Fibroblast of skin of right quadriceps (primary cell): ENCODE measurements at regions not wholly inside any gene's neighbourhood (a gene's known extent, or its start where the extent isn't known, plus 50 kb on each side); places are given as distances from the start of the nearest gene placed in this dataset.
A peak's percentile ranks its signal among the peaks of the same experiment; 100 is the strongest.
"Not testable (repeated sequence)": the region's sequence is repeated elsewhere in the genome, so short reads cannot be mapped to it uniquely, and the experiment has no call there.

Source experiments
- DNase-seq: peaks from one replicate; pipeline ENCODE4 v3.0.0-alpha.2; 2013

DNA sequence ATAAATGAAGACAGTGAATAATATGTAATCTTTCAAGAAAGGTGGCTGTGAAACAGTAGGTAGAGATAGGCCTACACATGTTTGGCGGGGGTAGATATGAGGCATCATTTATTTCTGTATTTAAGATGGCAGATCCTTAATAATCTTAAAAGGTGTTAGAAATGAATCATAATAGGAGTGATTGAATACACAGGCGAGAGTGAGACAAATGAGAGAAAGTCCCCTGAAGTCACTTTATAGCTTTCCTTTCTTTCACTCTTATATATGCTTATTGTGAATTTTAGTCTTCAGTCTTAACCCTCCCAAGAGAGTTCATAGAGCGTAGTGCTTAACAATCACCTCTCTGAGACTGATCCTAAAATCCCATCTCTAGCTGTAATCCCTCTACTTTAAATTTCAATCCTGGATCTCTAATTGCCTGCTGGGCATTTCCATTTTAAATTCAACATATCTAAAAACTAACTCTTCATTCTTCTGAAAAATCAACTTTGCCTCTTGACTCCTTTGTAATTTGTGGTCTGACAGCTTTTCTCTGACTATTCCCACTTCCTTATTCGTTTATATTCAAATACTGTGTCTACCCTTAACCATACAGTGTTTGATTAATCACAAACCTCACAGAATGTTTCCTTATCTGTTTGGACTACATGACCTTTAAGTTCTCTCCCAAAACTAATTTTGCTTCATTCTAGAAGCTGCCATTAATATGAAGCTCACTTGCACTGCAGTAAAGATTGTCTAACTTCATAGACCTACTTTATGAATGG, 463.7 kb upstream of the FSIP2 start:
- DNase-seq, result no peak

DNA sequence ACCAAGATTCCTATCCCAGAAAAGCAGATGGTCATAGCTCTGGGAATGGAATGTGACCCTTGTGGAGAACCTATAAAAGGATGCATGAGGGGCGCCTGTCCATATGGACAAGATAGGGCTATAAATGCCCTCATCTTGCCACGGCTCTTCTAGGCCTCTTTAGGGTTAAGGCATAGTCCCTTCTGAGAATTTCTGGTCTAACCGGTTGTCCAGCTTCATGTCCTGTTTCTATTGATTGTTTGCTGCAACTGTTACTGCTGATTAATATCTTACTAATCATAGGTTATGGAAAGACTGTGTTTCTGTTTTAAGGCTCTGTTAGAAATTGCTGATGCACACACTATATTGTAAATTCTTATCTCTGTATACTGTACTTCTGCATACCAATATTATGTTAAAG, 462.6 kb upstream of the FSIP2 start:
- not testable (repeated sequence) for DNase-seq

DNA sequence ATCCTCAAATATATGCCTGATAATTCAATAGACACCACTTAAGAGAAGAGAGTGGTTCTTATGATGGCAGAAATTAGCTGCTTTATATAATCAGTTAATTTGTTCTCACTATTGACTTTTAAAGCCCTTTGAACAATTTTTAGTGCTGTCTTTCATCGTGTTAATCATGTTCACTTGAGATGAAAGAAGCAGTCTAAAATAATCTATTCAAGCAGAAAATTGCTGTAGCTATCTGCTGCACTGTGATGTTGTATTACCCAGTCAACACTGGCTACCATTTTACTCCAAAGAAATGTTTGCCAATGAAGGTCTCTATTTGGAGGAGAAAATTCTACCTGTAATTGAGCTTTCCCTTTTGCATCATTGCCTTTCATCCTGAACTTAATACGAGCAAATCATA, 459.8 kb upstream of the FSIP2 start:
- no peak for DNase-seq

DNA sequence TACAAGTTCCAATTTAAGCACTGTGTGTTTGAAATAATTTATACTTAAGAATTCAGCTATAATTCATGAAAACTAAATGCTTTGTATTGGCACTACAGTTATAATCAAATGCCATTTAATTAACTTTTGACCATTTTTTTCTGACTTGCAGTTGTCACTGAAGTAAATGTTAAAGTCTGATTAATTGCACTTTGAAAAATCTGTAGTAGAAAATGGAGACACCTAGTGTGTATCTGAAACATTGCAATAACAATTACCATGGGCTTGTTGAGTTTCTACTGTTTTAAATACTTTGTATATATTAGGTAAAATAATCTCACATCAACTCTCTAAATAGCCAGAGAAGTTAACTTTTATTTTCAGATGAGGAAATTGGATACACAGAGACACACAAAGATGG, 458.6 kb upstream of the FSIP2 start:
- no peak for DNase-seq

DNA sequence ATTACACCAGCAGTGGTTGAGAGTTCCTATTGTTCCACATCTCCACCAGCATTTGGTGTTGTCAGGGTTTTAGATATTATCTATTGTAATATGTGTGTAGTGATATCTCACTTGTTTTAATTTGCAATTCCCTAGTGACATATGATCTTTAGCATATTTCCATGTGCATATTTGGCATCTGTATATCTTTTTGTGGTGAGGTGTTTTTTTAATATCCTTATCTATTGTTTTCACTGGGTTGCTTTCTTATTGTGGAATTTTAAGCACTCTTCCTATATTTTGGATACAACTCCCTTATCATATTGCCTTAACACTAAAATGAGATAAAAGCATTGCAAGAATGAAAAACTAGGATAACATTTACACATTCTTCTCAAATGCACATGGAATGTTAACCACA, 453.9 kb upstream of the FSIP2 start:
- no peak for DNase-seq

DNA sequence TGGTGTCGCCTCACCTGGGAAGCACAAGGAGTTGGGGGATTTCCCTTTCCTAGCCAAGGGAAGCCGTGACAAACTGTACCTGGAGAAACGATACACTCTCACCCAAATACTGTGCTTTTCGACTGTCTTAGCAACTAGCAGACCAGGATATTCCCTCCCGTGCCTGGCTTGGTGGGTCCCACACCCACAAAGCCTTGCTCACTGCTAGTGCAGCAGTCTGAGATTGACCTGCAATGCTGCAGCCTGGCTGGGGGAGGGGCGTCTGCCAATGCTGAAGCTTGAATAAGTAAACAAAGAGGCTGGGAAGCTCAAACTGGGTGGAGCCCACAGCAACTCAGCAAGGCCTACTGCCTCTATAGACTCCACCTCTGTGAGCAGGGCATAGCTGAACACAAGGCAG, 448.6 kb upstream of the FSIP2 start:
- DNase-seq, result not testable (repeated sequence)

DNA sequence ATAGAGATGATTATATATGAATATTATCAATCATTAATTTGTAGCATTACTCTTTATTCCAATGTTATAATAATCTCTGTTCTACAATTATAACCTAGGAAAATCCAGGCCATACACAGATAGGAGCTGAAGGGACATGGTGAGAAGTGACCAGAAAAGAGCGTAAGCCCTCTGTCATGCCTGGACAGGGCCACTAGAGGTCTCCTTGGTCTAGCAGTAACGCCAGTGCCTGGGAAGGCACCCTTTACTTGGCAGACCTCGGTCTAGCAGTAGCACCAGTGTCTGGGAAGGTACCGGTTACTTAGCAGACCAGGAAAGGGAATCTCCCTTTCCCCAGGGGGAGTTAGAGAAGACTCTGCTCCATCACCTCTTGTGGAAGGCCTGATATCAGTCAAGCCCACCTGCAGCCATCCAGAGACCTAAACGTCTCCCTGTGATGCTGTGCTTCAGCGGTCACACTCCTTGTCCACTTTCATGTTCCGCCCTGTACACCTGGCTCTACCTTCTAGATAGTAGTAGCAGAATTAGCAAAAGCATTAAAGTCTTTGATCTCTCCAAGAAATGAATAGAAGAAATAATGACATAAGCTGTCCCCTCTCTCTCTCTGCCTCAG, 447.5 kb upstream of the FSIP2 start:
- peak; percentile 36 for DNase-seq

DNA sequence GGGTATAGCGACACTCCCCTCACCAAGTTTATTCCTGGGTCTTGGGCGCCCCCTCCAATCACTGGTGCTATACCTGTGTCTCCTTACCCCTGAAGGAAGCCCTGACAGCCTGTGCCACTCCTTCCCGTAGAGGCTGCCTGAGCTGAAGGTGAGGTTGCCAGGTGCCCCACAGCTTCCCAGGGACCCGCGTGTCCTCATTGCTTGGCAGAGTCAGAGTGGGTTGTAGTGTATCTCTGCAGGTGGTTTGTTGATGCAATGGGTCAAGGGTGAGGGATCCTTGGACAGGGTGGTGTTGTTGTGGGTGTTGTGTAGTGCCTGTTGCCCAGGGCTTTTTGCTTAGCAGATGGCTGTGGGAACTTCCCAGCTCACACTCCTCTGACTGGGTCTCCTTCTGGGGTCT, 438.7 kb upstream of the FSIP2 start:
- DNase-seq, result no peak

DNA sequence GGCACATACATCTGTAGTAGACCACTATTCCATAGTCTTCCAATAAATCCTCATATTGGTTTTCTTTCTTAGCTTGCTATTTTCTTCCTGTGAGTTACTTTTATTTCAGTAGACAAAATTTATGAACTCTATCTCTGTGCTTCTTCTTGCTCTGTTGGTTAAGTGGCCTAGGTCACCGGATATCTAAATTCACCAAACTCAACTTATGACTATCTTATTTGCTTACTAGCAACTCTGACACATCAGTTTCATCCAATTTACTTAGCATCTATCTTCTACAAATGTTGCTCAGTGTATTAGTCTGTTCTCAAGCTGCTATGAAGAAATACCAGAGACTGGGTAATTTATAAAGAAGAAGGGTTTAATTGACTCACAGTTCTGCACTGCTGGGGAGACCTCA, 432.5 kb upstream of the FSIP2 start:
- no peak for DNase-seq

DNA sequence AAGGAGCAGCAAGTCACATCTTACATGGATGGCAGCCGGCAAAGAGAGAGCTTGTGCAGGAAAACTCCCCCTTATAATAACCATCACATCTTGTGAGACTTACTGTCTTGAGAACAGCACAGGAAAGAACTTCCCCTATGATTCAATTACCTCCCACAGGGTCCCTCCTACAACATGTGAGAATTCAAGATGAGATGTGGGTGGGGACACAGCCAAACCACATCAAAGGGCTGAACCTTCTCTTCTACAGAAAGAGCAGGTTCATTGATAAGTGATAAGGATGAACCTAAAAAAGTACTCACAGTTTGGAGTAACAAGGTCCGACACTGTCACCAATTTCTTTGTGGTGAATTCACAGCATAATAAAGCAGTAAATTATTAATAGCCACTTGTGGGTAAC, 422.2 kb upstream of the FSIP2 start:
- DNase-seq, result no peak

DNA sequence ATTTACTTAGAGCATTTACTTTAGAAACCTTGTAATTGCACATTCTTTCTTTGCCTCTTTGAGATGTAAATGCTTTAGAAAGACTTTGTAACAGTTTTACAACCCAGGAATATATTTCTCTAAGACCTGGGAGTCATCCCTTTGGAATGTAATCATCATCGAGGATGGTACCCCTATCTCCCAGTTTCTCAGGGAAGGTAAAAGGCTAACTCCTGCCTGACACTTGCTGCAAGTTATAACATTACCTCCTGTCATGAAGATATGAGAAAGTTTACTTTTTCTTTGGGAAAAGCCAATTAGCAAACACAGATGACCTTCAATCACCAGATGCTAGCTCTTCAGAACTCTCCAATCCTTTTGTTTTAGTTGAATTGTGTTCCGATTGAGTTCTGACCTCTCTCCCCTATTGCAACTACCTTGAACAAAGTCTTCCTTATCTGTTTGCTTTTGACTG, 420.3 kb upstream of the FSIP2 start:
- no peak for DNase-seq

DNA sequence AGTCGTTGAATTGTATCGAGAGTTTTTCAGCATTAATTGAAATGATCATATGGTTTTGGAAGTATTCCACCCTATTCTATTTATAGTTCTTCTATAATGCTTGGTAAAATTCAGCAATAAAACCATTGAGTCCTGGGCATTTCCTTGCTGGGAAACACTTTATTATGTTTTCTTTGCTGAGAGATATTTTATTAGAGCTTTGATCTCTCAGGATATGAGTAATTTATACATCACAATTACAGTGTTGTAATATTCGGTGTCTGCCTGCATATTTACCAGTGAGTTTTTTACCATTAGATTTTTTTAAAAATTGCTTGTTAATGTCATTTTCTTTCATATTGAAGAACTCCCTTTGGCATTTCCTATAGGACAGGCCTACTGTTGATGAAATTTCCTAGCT, 402.7 kb upstream of the FSIP2 start:
- no peak for DNase-seq

DNA sequence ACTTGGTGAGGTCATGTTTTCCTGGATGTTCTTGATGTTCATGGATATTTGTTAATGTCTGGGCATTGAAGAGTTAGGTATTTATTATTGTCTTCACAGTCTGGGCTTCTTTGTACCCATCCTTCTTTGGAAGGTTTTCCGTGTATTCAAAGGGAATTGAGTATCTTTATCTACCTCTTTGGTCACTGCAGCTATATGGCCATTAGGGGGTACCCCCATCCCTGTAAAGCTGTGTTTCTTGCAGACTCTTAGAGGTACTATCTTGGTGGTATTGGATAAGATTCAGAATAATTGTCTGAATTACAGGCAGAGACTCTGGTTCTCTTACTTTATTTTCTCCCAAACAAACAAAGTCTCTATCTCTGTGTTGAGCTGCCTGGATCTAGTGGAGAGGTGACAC, 401.6 kb upstream of the FSIP2 start:
- no peak for DNase-seq

DNA sequence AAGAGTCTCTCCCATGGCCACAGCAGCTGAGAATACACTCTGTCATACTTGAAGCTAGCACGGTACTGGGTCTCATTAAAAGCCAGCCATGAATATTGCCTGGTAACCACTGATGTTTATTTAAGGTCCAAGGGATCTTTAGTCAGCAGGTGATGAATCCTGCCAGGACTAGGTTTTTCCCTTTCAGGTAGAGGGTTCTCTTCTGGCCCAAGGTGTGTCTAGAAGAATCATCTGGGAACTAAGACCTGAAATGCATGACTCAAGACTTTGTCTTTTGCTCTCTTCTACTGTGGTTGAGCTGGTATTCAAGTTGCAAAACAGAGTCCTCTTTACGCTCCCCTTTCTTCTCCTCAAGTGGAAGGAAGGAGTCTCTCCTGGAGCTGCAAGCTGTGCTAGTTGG, 400.5 kb upstream of the FSIP2 start:
- DNase-seq, result no peak

DNA sequence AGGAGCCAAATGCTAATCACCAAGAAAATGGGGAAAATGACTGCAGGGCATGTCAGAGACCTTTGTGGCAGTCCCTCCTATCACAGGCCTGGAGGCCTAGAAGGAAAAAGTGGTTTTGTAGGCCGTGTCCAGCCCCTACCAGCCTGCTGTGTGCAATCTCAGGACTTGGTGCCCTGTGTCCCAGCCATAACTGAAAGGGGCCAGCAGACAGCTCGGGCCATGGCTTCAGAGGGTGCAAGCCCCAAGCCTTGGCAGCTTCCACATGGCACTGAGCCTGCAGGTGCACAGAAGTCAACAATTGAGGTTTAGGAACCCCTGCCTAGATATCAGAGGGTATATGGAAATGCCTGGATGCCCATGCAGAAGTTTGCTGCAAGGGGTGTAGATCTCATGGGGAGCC, 391.2 kb upstream of the FSIP2 start:
- DNase-seq, result no peak

DNA sequence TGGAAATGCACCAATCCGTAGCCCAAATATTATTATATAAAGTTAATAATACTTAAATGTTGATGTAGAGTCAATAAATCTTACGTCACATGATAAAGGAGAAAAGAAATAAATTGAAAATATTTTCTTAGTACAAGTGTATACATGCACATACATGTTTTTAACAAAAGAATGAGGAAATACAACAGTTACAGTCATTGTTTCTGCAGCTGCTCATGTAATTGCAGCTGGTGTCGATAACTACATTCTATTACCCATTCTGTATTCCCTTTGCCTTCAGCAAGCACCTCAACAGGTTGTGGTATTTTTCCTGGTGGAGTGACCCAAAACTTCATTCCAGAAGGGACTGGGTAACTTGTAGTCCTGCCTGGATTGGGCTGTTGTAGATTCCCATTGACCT, 377.8 kb upstream of the FSIP2 start:
- no peak for DNase-seq

DNA sequence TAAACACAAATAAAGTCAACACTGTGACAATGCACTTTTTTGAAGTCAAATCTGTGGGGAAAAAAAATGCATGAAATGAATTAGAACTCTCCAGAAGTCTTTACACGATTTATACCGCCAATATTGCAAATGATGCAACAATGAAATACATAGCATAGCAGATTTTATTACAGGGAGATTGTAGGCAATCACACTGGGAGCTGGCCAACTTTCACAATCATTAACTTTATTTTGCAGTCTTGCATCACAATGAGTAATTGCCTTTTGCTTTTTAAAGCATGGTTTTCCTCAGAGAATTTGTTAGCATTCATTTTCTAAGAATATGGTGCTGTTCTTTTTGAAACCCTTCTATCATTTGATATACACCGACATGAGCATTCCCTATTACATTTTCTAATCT, 366.4 kb upstream of the FSIP2 start:
- DNase-seq, result peak; percentile 34

DNA sequence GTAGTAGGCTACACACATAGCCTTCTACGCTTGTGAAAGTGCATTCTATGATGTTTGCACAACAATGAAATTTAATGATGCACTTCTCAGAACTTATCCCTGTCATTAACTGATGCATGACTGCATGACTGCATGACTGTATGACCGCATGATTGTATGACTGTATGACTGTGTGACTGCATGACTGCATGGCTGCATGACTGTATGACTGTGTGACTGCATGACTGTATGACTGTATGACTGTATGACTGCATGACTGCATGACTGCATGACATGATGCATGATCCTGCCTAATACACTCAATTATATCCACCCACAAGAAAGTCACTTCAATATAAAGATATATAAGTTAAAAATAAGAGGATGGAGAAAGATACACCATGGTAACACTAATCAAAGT, 365.4 kb upstream of the FSIP2 start:
- no peak for DNase-seq

DNA sequence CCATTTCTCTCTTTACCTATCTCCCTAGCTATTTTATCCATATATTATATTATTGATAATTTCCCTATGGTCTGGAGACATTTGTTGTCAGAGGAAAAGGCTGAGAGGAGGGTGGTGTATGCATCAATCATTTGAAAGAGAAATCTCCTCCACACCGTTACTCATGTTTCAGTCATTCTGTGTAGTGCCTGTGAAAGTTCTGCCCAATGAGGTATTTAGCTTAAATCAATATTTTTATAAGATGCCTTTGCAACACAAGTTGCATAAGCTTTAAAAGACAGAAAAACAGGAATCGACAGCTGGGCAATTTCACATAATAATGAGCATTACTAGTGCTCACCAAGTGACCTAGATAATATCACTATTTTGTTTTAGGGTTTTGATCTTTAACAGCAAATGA, 363.7 kb upstream of the FSIP2 start:
- no peak for DNase-seq

DNA sequence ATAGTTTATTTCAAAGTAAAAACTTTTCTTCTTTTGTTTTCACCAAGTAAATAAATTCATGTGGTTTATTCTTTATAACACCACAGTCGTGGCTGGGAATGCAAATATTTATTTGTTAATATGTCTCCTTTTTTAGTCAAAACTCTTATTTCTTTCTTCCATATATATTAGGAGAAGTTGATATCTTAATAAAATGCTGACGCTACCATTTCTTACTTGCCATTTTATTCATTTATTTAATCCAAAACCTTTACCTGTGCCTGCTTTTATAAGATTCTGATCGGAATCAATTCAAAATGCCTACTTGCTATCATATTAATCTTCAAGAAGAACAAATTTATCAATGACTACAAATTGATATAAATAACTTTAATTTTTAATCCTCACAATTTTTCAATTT, 362.9 kb upstream of the FSIP2 start:
- no peak for DNase-seq

DNA sequence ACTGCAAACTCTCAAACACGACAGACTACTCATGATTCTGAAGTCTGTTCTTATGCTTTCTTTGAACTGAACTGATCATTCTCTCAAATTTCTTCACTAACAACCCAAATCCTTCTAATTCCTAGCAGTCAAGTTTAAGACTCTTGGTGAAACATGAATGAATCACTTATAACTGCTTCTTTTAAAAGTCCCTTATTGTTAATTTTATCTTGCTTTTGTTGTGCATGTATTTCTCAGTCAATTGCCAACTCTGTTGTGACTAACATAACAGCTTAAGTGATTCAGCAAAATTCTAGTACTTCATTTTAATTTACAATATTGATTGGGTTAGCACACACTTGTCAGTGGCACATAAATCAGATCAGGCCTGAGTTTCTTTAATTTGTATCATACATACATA, 357.0 kb upstream of the FSIP2 start:
- DNase-seq, result no peak

DNA sequence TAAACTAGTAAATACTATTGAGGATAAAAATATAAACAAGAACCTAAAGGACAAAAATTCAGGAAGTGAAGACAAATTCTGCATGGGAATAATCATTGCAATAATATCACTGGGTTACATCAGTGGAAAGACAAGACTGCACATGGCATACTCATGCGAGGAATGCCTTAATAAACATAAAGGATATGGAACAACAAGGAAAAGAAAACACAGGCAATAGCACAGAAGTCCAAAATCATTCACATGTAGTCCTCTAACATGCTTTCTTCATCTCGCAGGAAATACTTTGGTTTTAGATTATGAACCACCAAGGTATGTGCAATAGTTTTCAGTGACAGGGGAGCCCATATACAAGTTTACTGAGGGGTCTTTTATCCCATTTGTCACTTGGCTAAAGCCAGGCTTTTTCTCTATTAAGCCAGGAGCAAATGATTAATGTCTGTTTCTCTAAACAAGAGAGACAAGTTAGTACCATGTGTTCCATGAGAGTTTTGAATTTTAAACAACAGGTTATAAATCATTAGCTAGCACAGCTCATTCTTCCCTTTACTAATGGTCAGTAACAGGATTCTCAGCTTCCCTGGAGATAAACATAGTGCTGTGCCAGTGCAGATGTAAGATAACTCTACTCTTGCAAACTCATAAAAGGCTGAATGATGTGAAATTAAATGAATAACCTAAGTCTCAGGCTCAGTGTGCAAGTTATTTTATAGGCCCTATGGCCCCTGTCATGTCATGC, 353.6 kb upstream of the FSIP2 start:
- no peak for DNase-seq

DNA sequence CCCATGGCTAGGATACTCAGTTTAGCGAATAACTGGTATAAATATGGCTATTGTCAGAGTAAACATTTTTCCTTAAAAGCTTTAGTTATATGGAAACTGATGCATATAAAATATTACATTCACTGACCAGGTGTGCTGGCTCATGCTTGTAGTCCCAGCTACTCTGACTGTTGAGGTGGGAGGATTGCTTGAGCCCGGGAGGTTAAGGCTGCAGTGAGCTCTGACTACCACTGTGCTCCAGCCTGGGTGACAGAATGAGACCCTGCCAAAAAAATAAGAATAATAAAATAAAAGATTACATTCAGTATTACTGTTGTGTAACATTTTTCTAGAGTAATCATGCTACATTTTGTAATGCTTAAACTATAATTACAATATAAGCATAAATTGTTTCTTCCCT, 350.4 kb upstream of the FSIP2 start:
- no peak for DNase-seq

DNA sequence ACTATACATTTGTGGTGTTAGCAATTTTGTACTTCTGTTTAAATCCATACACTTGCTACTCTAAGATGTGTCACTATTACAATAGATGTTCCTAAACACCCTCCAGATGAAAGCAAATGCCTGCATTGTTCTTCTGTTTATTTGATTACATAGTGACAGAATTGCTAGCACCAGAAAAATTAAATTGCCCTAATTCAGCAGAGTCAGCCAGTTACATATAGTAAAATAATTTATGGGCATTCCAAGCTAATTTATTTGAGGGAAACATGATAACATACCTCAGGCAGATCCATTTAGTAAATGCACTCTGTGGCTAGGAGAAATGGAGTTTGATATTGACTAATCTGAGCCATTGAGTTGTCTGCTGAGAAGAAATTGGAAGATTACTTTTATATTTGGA, 347.1 kb upstream of the FSIP2 start:
- no peak for DNase-seq
